ENCODE measurements at regions not wholly inside any gene's neighbourhood (a gene's known extent, or its start where the extent isn't known, plus 50 kb on each side); places are given as distances from the start of the nearest gene placed in this dataset.

DNA sequence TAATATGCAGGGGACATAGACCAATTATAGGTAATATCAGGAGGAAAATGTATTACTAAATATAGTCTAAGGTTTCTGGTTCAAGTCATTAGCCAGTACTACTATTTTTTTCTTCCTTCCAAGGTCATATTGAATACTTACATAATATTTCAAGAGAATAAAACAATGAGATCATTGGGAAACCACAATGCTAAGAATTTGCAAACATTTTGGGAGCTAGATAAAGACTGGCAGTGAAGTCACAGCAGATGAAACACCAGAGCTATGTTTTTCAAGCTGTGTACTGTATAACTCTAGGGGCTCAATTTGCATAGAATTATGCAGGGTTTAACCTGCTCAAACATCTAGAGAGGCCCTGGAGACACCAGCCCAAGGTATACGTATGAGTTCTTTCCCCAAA is 80.5 kb upstream of the KCNH7 start:
- TF ChIP-seq YY1 (IDR thresholded peaks at IDR 0.05; ENCODE audit: insufficient read depth, insufficient read length) (no peak), ZNF274 (IDR thresholded peaks at IDR 0.05; ENCODE audit: low read depth, low read length) (no peak), SUZ12 (IDR thresholded peaks at IDR 0.05; ENCODE audit: extremely low read depth, insufficient read depth, insufficient read length) (no peak)
